Astrocyte of the cerebellum (primary cell): ENCODE measurements at regions not wholly inside any gene's neighbourhood (a gene's known extent, or its start where the extent isn't known, plus 50 kb on each side); places are given as distances from the start of the nearest gene placed in this dataset.

Source experiments
- DNase-seq: peaks from one replicate; pipeline ENCODE4 v3.0.0-alpha.2; 2011; ENCODE audit warnings: low read depth
- H3K4me3 ChIP-seq: 2 replicates; pipeline ENCODE4 v1.5.1; 2011; ENCODE audit warnings: mild to moderate bottlenecking, low read depth, low read length, moderate library complexity
- CTCF ChIP-seq: IDR thresholded peaks from 2 replicates; pipeline ENCODE4 v1.5.1; 2012; ENCODE audit warnings: low read length, low read depth, moderate library complexity, mild to moderate bottlenecking; ENCODE audit errors: missing control alignments
- in situ Hi-C: cut with HindIII; loops from 2 replicates; pipeline ENCODE4 v1.10.0; 2017; ENCODE audit warnings: low sequenced_read_pairs

- TF ChIP-seq CTCF = no peak
- in situ Hi-C loops = no loop called here
- H3K4me3 ChIP-seq = no peak overlapping the region
- no peak for DNase-seq
Measured at GRCh38 chr2:66235428-66235827, 199.5 kb upstream of the MEIS1 start.

DNA sequence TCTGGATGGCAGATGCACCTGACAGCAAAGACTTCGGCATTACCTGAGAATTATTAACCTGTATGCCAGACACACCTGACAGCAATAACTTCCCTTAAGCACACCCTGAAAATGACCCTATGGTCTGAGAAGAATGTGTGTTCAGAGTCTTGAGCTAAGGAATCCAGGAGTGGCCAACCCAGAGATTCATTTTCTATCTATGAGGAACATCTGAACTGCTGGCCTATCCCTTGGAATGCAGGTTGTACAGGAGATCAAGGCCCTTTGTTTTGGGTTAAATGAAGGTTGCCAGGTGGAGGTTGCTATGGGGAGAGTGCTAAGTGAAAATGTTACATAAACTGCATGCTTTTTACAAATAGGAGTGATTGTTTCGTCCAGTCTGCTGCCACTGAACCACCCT is 200.9 kb upstream of the MEIS1 start:
- TF ChIP-seq CTCF = no peak
- H3K4me3 ChIP-seq = no peak overlapping the region
- DNase-seq = no peak
- in situ Hi-C loops = no loop called here

- TF ChIP-seq CTCF = no peak
- in situ Hi-C loops = no loop called here
- H3K4me3 ChIP-seq = no peak overlapping the region
- no peak for DNase-seq
Measured at GRCh38 chr2:66228128-66228547, 206.8 kb upstream of the MEIS1 start.

GRCh38 chr2:66217039-66217585 is 217.8 kb upstream of the MEIS1 start:
- in situ Hi-C loops = no loop called here
- DNase-seq = no peak
- no peak overlapping the region for H3K4me3 ChIP-seq
- no peak for TF ChIP-seq CTCF

DNA sequence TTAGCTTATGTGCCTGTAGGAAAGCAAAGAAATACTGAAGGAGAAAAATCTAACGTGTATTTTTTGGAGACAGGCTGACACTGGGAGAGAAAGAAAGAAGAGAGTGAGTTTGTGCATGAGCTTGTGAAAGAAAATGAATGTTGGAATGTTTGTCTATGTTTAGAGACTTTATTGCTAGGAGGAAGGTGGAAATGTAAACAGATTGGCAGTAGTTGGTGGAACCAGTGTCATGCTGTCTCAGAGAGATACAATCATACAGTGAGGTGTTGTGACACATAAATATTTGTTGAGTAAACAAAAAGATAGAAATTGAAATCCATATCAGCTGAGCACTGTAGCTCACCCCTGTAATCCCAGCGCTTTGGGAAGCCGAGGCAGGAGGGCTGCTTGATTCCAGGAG is 222.2 kb upstream of the MEIS1 start:
- in situ Hi-C loops = no loop called here
- no peak for DNase-seq
- TF ChIP-seq CTCF = no peak
- no peak overlapping the region for H3K4me3 ChIP-seq

DNA sequence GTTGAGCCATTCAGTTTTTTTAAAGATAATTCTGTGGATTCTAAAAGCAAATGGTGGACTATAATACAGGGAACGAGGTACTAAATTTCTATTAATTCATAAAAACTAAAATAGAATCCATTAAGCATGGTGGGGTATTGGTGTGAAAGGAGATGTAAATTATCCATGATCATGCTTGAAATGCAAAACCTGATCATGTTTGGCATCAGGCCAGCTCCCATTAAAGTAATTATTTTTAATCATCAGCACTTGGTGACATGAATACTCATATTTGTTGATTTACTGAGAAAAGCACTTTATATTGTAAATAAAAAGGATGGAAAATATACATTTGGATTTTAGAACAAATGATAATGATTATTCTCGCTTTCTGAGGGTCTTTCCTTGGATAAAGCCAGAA is 232.3 kb upstream of the MEIS1 start:
- no peak overlapping the region for H3K4me3 ChIP-seq
- in situ Hi-C loops = no loop called here
- DNase-seq = no peak
- no peak for TF ChIP-seq CTCF

DNA sequence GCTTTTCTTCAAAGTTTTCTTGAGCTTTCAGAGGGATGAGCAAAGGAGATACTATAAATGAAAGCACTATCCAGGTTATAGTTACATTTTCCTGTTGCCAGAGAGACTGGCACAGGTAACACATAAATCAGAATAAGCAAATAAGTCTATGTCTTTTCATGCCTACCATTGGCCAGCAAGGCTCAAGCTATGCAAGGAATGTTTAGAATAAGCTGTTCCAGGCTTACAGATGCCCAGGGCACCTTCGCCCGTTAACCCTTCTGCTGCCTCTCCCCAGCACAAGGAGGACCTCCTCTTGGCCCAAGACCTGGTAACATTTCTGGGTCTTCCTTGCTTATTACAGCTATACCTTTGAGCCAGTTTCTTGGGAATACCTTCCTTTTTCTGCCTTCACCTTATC is 233.7 kb upstream of the MEIS1 start:
- H3K4me3 ChIP-seq = no peak overlapping the region
- no peak for TF ChIP-seq CTCF
- no peak for DNase-seq
- in situ Hi-C loops = no loop called here
